Endothelial cell of umbilical vein (primary cell): ENCODE measurements at regions not wholly inside any gene's neighbourhood (a gene's known extent, or its start where the extent isn't known, plus 50 kb on each side); places are given as distances from the start of the nearest gene placed in this dataset.

Experiments used
- BruUV-seq: library from RNA; stranded (reverse); fragments of 400-500 nt; replicated peaks from 2 replicates; lab custom pipeline; 2021; lab: Mats Ljungman, UMichigan
- CTCF ChIA-PET: fragments of 300-600, 350-600 bp; sonication (Branson Sonifier 250); formaldehyde crosslinking; loops from one replicate; lab custom pipeline; 2021; ENCODE audit warnings: antibody characterized with exemption, inconsistent platforms; lab: Charles Lee
- POLR2A ChIA-PET: fragments of 300-600, 350-600 bp; sonication (Branson Sonifier 250); formaldehyde crosslinking; loops from one replicate; lab custom pipeline; 2021; ENCODE audit warnings: antibody characterized with exemption, inconsistent platforms; lab: Charles Lee
- DNase-seq: peaks from one replicate; pipeline ENCODE4 v3.0.0-alpha.2; 2011; ENCODE audit warnings: low read depth, low spot score
- FAIRE-seq: peaks from 2 replicates; lab custom pipeline; 2011; peaks lifted over from hg19 to GRCh38; lab: Jason Lieb, UNC
- H2AFZ ChIP-seq: 2 replicates; pipeline ENCODE4 v1.6.0; 2012; ENCODE audit warnings: low read depth, low read length, control low read depth, inconsistent platforms
- H3K27ac ChIP-seq: 2 replicates; pipeline ENCODE4 v1.5.1; 2011; ENCODE audit warnings: low read depth, mild to moderate bottlenecking, control low read depth, low read length, moderate library complexity; ENCODE audit not compliant: insufficient read depth
- H3K27me3 ChIP-seq, 2 experiments: 2 replicates each; pipeline versions ENCODE4 v1.6.0 to v1.6.1; 2011; ENCODE audit warnings: low read length in 2 of 2, mixed read lengths in 1 of 2; ENCODE audit not compliant: control insufficient read depth in 2 of 2, insufficient read depth in 2 of 2
- H3K36me3 ChIP-seq, 2 experiments: 2 replicates in 1 of 2; 3 replicates in 1 of 2; pipeline ENCODE4 v1.5.1; 2011; ENCODE audit warnings: low read length in 2 of 2, mild to moderate bottlenecking in 1 of 2, moderate library complexity in 1 of 2; ENCODE audit not compliant: control insufficient read depth in 2 of 2, insufficient read depth in 2 of 2; ENCODE audit errors: extremely low read depth in 1 of 2
- H3K4me1 ChIP-seq: 3 replicates; pipeline ENCODE4 v1.5.1; 2011; ENCODE audit warnings: mild to moderate bottlenecking, low read length; ENCODE audit not compliant: control insufficient read depth, insufficient read depth; ENCODE audit errors: extremely low read depth
- H3K4me2 ChIP-seq: 2 replicates; pipeline ENCODE4 v1.6.1; 2011; ENCODE audit warnings: low read length, control low read depth, mixed read lengths; ENCODE audit not compliant: insufficient read depth
- H3K4me3 ChIP-seq, 3 experiments: fragments of 200-600 bp in 1 of 3; sonication (generic), shearing (Covaris generic) in 1 of 3; replicated peaks in 1 of 3; 2 replicates each; pipeline ENCODE4 v1.5.1; 2011 to 2016; ENCODE audit warnings: control low read depth in 3 of 3, low read length in 3 of 3, mild to moderate bottlenecking in 2 of 3, inconsistent platforms in 1 of 3, low read depth in 1 of 3, moderate library complexity in 1 of 3; ENCODE audit not compliant: insufficient read depth in 1 of 3
- H3K79me2 ChIP-seq: 2 replicates; pipeline ENCODE4 v1.6.0; 2012; ENCODE audit warnings: low read length, inconsistent platforms; ENCODE audit not compliant: control insufficient read depth, insufficient read depth
- H3K9ac ChIP-seq: replicated peaks from 2 replicates; pipeline ENCODE3; 2011; ENCODE audit warnings: low read length, control low read depth; ENCODE audit not compliant: insufficient read depth; ENCODE audit errors: extremely low read depth
- H3K9me1 ChIP-seq: replicated peaks from 3 replicates; pipeline ENCODE4 v1.6.0; 2011; ENCODE audit warnings: mild to moderate bottlenecking, low read length; ENCODE audit not compliant: control insufficient read depth, insufficient read depth; ENCODE audit errors: extremely low read depth
- H3K9me3 ChIP-seq: replicated peaks from 2 replicates; pipeline ENCODE4 v1.5.1; 2012; ENCODE audit warnings: low read length, inconsistent platforms; ENCODE audit not compliant: control insufficient read depth, insufficient read depth
- H4K20me1 ChIP-seq: replicated peaks from 2 replicates; pipeline ENCODE3; 2011; ENCODE audit warnings: mild to moderate bottlenecking, low read length; ENCODE audit not compliant: control insufficient read depth, insufficient read depth; ENCODE audit errors: extremely low read depth
- EZH2 ChIP-seq: IDR thresholded peaks from 2 replicates; pipeline ENCODE4 v1.6.1; 2012; ENCODE audit warnings: borderline replicate concordance, low read depth, mild to moderate bottlenecking, moderate library complexity, low read length, inconsistent platforms; ENCODE audit not compliant: severe bottlenecking
- FOS ChIP-seq: IDR thresholded peaks from 2 replicates; pipeline ENCODE4 v1.6.1; 2011; ENCODE audit warnings: mild to moderate bottlenecking, low read length, moderate library complexity, borderline replicate concordance; ENCODE audit not compliant: insufficient read depth
- GATA2 ChIP-seq: IDR thresholded peaks from 2 replicates; pipeline ENCODE4 v1.7.0; 2011; ENCODE audit warnings: low read depth, mild to moderate bottlenecking, moderate library complexity, mixed read lengths, low read length; ENCODE audit not compliant: insufficient read length, insufficient read depth
- JUN ChIP-seq: IDR thresholded peaks from 2 replicates; pipeline ENCODE4 v1.6.1; 2011; ENCODE audit warnings: borderline replicate concordance, low read depth; ENCODE audit not compliant: insufficient read length, insufficient read depth
- MYC ChIP-seq: IDR thresholded peaks from one replicate; pipeline ENCODE4 v1.6.1; 2011; ENCODE audit warnings: mild to moderate bottlenecking, low read depth, low read length
- POLR2A ChIP-seq: IDR thresholded peaks from 2 replicates; pipeline ENCODE4 v1.6.1; 2012; ENCODE audit warnings: low read depth, mild to moderate bottlenecking, control low read depth, low read length
- POLR2AphosphoS5 ChIP-seq: IDR thresholded peaks from 2 replicates; pipeline ENCODE4 v1.6.1; 2012; ENCODE audit warnings: low read depth, mild to moderate bottlenecking, control low read depth, low read length, moderate library complexity; ENCODE audit not compliant: insufficient read depth
- dilution Hi-C: fragments of 300-500 bp; cut with MboI; formaldehyde crosslinking; loops from one replicate; pipeline ENCODE4 v1.15.0; 2019; ENCODE audit warnings: low sequenced_read_pairs; ENCODE audit not compliant: extremely low pct_ligation_motif_present
- intact Hi-C: fragments of 100-400 bp; cut with micrococcal nuclease; formaldehyde crosslinking; loops from one replicate; pipeline ENCODE4 v1.10.0; 2022
- TF ChIP-seq, protein P1 (sequence below): IDR thresholded peaks from 2 replicates; pipeline ENCODE4 v1.6.1; 2011; ENCODE audit not compliant: insufficient read depth, insufficient read length
- TF ChIP-seq, protein P2 (sequence below), 2 donors: IDR thresholded peaks; 1 replicate in 1 of 2; 2 replicates in 1 of 2; pipeline ENCODE4 v1.5.1; 2011; ENCODE audit warnings: low read length in 2 of 2, mild to moderate bottlenecking in 2 of 2, moderate library complexity in 2 of 2, control low read depth in 1 of 2, inconsistent platforms in 1 of 2, low read depth in 1 of 2; ENCODE audit not compliant: insufficient read depth in 1 of 2; ENCODE audit errors: extremely low read depth in 1 of 2

DNA sequence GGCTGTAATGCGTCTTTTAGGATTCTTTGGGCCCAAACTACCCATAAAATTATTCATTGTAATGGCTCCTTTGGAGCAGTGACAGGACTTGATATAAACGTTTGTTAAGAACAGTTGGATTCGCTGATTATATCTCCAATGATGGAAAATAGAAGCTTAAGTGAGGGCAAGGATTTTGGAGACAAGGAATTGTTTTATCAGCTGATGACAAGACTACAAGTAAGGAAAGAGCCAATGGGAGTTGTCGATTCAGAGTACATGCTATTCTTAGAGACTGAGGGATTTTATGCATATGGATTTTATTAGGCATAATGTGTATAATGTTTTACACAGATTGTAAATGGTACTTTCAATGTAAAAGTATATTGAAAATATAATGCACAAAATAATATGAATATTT, 425.5 kb upstream of the RIOK2 start:
- Histone ChIP-seq H3K4me1 (no peaks in the 10 kb centered on the region), H3K4me2 (no peak overlapping the region), H3K9me1 (no peaks in the 10 kb centered on the region), H4K20me1 (no peaks in the 10 kb centered on the region), H3K27ac (no peak overlapping the region), H3K27me3 (no peaks in the 10 kb centered on the region), H3K9ac (no peak overlapping the region), H3K4me3 (no peak overlapping the region), H2AFZ (no peak overlapping the region), H3K36me3 (no peaks in the 10 kb centered on the region), H3K9me3 (no peaks in the 10 kb centered on the region), H3K79me2 (no peaks in the 10 kb centered on the region)
- dilution Hi-C loops: no loop called here
- FAIRE-seq (no peak), DNase-seq (no peak)
- BruUV-seq: no TSS peak
- ChIA-PET POLR2A (no interaction called here), CTCF (interaction anchor here (1.2 kb wide), 1 partner anchor 75 kb away, joined by 3 read pairs; no protein-coding TSS in a partner anchor)
- TF ChIP-seq, protein P1, sequence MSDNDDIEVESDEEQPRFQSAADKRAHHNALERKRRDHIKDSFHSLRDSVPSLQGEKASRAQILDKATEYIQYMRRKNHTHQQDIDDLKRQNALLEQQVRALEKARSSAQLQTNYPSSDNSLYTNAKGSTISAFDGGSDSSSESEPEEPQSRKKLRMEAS: no peak
- TF ChIP-seq GATA2: no peak
- no peak for TF ChIP-seq FOS
- no peak for TF ChIP-seq EZH2
- no peak for TF ChIP-seq POLR2A
- TF ChIP-seq JUN: no peak
- TF ChIP-seq, protein P2, sequence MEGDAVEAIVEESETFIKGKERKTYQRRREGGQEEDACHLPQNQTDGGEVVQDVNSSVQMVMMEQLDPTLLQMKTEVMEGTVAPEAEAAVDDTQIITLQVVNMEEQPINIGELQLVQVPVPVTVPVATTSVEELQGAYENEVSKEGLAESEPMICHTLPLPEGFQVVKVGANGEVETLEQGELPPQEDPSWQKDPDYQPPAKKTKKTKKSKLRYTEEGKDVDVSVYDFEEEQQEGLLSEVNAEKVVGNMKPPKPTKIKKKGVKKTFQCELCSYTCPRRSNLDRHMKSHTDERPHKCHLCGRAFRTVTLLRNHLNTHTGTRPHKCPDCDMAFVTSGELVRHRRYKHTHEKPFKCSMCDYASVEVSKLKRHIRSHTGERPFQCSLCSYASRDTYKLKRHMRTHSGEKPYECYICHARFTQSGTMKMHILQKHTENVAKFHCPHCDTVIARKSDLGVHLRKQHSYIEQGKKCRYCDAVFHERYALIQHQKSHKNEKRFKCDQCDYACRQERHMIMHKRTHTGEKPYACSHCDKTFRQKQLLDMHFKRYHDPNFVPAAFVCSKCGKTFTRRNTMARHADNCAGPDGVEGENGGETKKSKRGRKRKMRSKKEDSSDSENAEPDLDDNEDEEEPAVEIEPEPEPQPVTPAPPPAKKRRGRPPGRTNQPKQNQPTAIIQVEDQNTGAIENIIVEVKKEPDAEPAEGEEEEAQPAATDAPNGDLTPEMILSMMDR (IDR thresholded peaks at IDR 0.05; ENCODE audit: extremely low read depth in 1 of 2, insufficient read depth in 1 of 2, low read depth in 1 of 2, low read length in 2 of 2): no peak
- TF ChIP-seq MYC: no peak
- TF ChIP-seq POLR2AphosphoS5: no peak
- intact Hi-C loops: no loop called here
